HG03354 (cell line): ENCODE measurements at regions not wholly inside any gene's neighbourhood (a gene's known extent, or its start where the extent isn't known, plus 50 kb on each side); places are given as distances from the start of the nearest gene placed in this dataset.
"Not testable (repeated sequence)": the region's sequence is repeated elsewhere in the genome, so short reads cannot be mapped to it uniquely, and the experiment has no call there.

Experiments
- ATAC-seq: cut with Tn5 transposase; IDR thresholded peaks from one replicate; pipeline ENCODE4 v1.9.1; 2021; ENCODE audit warnings: mild to moderate bottlenecking; ENCODE audit not compliant: unreplicated experiment, poor library complexity, severe bottlenecking

GRCh38 chrX:52585892-52586291 lies 68.8 kb downstream of the SSX7 start:
- ATAC-seq: no peak

- no peak for ATAC-seq
These were observed 60.8 kb upstream of the XAGE1B start for GRCh38 chrX:52577464-52578173.

- no peak for ATAC-seq
These were observed 60.1 kb upstream of the XAGE1B start for GRCh38 chrX:52576946-52577345.

GRCh38 chrX:52576474-52576873 lies 59.6 kb upstream of the XAGE1B start:
- ATAC-seq: no peak

GRCh38 chrX:52574416-52575275 lies 57.8 kb upstream of the XAGE1B start:
- ATAC-seq: peak; percentile 70

- not testable (repeated sequence) for ATAC-seq
These were observed 51.3 kb upstream of the XAGE1B start for GRCh38 chrX:52568146-52568545.
